ENCODE measurements at regions not wholly inside any gene's neighbourhood (a gene's known extent, or its start where the extent isn't known, plus 50 kb on each side); places are given as distances from the start of the nearest gene placed in this dataset.

- Histone ChIP-seq H3K27ac (no peak overlapping the region), H3K4me2 (no peak overlapping the region), H3K4me3 (no peak overlapping the region), H3K4me1 (no peaks in the 10 kb centered on the region), H3K9me3 (no peaks in the 10 kb centered on the region)
- CTCF ChIA-PET: no interaction called here
- DNase-seq (ENCODE audit: low read depth in 1 of 2, low spot score in 1 of 2) (no peak), ATAC-seq (no peak), FAIRE-seq (no peak)
- WGBS (ENCODE audit: missing lambda C conversion rate): 3% methylated on average over 1 of the region's 1 CpG
- TF ChIP-seq FOXS1 (CRISPR knock-in tag; IDR thresholded peaks at IDR 0.05) (no peak), ZNF302 (CRISPR knock-in tag; IDR thresholded peaks at IDR 0.05) (no peak), POLR2AphosphoS2 (conservative IDR thresholded peaks at IDR 0.05; ENCODE audit: low read length) (no peak), GATA3 (IDR thresholded peaks at IDR 0.05; ENCODE audit: borderline replicate concordance) (no peak), HOXB13 (CRISPR knock-in tag; IDR thresholded peaks at IDR 0.05; ENCODE audit: low read depth) (no peak), RCOR1 (IDR thresholded peaks at IDR 0.05; ENCODE audit: low read depth, low read length) (no peak), USF2 (IDR thresholded peaks at IDR 0.05) (no peak), ZSCAN20 (CRISPR knock-in tag; IDR thresholded peaks at IDR 0.05) (no peak), ZFP36 (IDR thresholded peaks at IDR 0.05; ENCODE audit: borderline replicate concordance, partially characterized antibody) (no peak), HDAC2 (IDR thresholded peaks at IDR 0.05) (no peak), NFE2L2 (conservative IDR thresholded peaks at IDR 0.05; ENCODE audit: low read length) (no peak), CHD2 (IDR thresholded peaks at IDR 0.05; ENCODE audit: low read length, partially characterized antibody) (no peak)
- POLR2A ChIA-PET: no interaction called here
These were observed 253.1 kb upstream of the MTPN start for GRCh38 chr7:136230210-136230609.

GRCh38 chr7:136229790-136230189 lies 252.6 kb upstream of the MTPN start:
- Histone ChIP-seq H3K4me1 (no peaks in the 10 kb centered on the region), H3K9me3 (no peaks in the 10 kb centered on the region), H3K27ac (no peak overlapping the region), H3K4me2 (no peak overlapping the region), H3K4me3 (no peak overlapping the region)
- ChIA-PET CTCF (no interaction called here), POLR2A (no interaction called here)
- DNase-seq (ENCODE audit: low read depth in 1 of 2, low spot score in 1 of 2) (no peak), FAIRE-seq (no peak), ATAC-seq (no peak)
- 9% methylated on average over 1 of the region's 1 CpG for WGBS (ENCODE audit: missing lambda C conversion rate)
- no peak for TF ChIP-seq ZC3H11A (IDR thresholded peaks at IDR 0.05)
- no peak for TF ChIP-seq FOSB (CRISPR knock-in tag; IDR thresholded peaks at IDR 0.05)
- TF ChIP-seq ZNF302 (CRISPR knock-in tag; IDR thresholded peaks at IDR 0.05): no peak
- no peak for TF ChIP-seq RFX5 (IDR thresholded peaks at IDR 0.05)
- TF ChIP-seq KDM5A (IDR thresholded peaks at IDR 0.05): no peak
- no peak for TF ChIP-seq EP300 (IDR thresholded peaks at IDR 0.05)
- no peak for TF ChIP-seq FOSL2 (IDR thresholded peaks at IDR 0.05)
- TF ChIP-seq FOSL2 (CRISPR knock-in tag; IDR thresholded peaks at IDR 0.05): no peak
- TF ChIP-seq RAD21 (conservative IDR thresholded peaks at IDR 0.05 in 1 of 2, IDR thresholded peaks at IDR 0.05 in 1 of 2): no peak
- TF ChIP-seq REST (IDR thresholded peaks at IDR 0.05): no peak
- TF ChIP-seq JUN (IDR thresholded peaks at IDR 0.05): no peak
- TF ChIP-seq MYC (IDR thresholded peaks at IDR 0.05; ENCODE audit: borderline replicate concordance, low read length): no peak
- TF ChIP-seq HES2 (IDR thresholded peaks at IDR 0.05): no peak
- no peak for TF ChIP-seq USF2 (IDR thresholded peaks at IDR 0.05)
- no peak for TF ChIP-seq NR3C1 (IDR thresholded peaks at IDR 0.05)
- no peak for TF ChIP-seq RCOR1 (IDR thresholded peaks at IDR 0.05; ENCODE audit: low read depth, low read length)
- no peak for TF ChIP-seq SREBF2 (IDR thresholded peaks at IDR 0.05)
- no peak for TF ChIP-seq RARB (CRISPR knock-in tag; IDR thresholded peaks at IDR 0.05)
- no peak for TF ChIP-seq RNF2 (IDR thresholded peaks at IDR 0.05; ENCODE audit: borderline replicate concordance, low read depth)
